Breast epithelium (tissue), 3 donors: ENCODE measurements at regions not wholly inside any gene's neighbourhood (a gene's known extent, or its start where the extent isn't known, plus 50 kb on each side); places are given as distances from the start of the nearest gene placed in this dataset.

Experiments used
- CTCF ChIP-seq, 3 donors: fragments of 450-650 bp; IDR thresholded peaks; one replicate each; pipeline ENCODE4 v1.5.1; 2016 to 2017; ENCODE audit warnings: antibody characterized with exemption in 3 of 3, mild to moderate bottlenecking in 3 of 3, moderate library complexity in 3 of 3
- POLR2A ChIP-seq: fragments of 450-650 bp; IDR thresholded peaks from one replicate; pipeline ENCODE4 v1.6.1; 2016; ENCODE audit warnings: antibody characterized with exemption, mild to moderate bottlenecking, moderate library complexity
- POLR2AphosphoS5 ChIP-seq, 3 donors: sonication (generic); formaldehyde crosslinking; IDR thresholded peaks; one replicate each; pipeline ENCODE4 v1.6.1; 2017; ENCODE audit warnings: antibody characterized with exemption in 3 of 3

GRCh38 chr3:29168696-29169095 lies 112.2 kb upstream of the RBMS3 start:
- TF ChIP-seq CTCF (IDR thresholded peaks at IDR 0.05) = no peak
- no peak for TF ChIP-seq POLR2AphosphoS5 (IDR thresholded peaks at IDR 0.05)
- TF ChIP-seq POLR2A = no peak
